ENCODE measurements at regions not wholly inside any gene's neighbourhood (a gene's known extent, or its start where the extent isn't known, plus 50 kb on each side); places are given as distances from the start of the nearest gene placed in this dataset.

- DNase-seq, result peak; percentile 41
Measured at GRCh38 chr10:63866075-63866746, 345.0 kb downstream of the REEP3 start.

DNA sequence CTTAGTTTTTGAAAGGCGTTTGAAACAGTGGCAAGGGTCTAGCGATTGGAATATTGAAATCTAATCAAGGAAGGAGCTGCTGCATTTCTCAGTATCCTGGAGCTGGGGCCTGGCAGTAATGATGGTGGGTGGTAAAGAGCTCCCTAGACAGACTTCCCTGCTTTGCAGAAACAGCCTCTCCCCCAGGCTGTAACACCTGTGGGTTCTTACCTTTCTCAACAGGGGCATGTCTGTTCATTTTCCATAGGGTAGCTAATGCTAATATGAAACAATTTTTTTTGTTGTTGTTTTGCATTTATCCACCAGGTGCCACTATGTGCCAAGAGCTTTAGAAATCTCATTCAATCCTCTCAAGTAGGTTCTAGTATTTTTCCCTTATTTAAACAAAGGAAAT lies 345.5 kb downstream of the REEP3 start:
- DNase-seq, result no peak

DNA sequence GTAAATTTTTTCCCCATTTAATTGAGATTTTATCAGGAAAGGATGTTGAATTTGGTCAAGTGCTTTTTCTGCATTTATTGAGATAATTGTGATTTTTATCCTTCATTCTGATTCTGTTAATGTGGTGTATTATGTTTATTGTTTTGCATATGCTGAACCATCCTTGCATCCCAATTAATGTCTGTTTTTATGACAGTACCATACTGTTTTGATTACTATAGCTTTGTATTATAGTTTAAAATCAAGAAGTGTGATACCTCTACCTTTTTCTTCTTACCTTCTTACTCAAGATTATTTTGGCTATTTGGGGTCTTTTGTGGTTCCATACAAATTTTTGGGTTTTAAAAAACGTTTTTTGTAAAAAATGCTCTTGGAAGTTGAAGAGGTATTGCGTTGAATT lies 357.2 kb downstream of the REEP3 start:
- DNase-seq, result no peak

DNA sequence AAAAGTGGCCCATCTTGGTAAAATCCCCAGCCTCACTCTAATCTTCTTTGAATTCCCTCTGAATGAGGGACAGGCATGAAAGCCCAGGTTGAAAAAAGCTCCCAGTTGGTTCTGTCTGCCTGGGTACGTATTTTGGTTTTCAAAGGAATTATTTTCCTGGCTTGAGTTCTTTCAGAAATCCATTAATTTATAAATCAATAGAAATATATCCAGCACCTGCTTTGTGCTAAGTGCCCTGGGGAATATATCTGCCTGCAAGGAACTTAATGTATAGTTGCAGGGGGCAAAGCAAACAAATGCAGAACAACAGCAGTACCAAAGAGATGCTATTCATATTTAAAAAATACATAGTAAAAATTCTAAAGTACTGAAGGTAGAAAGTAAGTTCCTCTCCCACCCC lies 362.7 kb downstream of the REEP3 start:
- DNase-seq, result no peak

GRCh38 chr10:63884426-63884825 lies 363.2 kb downstream of the REEP3 start:
- no peak for DNase-seq

- DNase-seq, result no peak
Measured at GRCh38 chr10:63885156-63885555, 364.0 kb downstream of the REEP3 start.

GRCh38 chr10:63886281-63887022 lies 365.3 kb downstream of the REEP3 start:
- no peak for DNase-seq

DNA sequence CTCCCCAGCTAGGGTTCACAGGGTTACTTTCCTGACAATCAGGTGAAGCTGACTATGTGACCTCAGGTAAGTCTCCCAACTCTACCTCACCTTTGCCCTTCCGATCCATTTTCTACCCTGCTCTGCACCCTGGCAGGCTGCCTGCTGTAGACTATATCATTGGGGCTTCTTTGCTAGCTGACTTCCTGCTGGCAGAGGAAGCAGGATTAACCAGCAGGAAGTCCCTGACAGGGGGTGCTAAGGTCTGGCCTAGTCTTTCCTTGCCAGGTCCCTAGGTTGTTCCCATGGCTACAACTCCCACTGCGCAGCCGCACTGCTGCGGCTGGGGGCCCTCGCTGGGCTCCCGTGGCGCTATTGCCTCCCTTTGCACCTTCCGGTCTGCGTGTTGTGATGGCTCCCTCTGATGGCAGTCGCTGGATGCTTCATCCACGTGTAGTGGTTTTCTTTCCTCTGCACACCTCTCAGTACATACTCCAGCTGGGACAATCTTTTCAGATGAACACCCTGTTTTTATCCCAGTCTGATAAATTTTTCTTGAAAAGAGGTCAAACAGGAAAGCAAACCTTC lies 365.9 kb downstream of the REEP3 start:
- no peak for DNase-seq

DNA sequence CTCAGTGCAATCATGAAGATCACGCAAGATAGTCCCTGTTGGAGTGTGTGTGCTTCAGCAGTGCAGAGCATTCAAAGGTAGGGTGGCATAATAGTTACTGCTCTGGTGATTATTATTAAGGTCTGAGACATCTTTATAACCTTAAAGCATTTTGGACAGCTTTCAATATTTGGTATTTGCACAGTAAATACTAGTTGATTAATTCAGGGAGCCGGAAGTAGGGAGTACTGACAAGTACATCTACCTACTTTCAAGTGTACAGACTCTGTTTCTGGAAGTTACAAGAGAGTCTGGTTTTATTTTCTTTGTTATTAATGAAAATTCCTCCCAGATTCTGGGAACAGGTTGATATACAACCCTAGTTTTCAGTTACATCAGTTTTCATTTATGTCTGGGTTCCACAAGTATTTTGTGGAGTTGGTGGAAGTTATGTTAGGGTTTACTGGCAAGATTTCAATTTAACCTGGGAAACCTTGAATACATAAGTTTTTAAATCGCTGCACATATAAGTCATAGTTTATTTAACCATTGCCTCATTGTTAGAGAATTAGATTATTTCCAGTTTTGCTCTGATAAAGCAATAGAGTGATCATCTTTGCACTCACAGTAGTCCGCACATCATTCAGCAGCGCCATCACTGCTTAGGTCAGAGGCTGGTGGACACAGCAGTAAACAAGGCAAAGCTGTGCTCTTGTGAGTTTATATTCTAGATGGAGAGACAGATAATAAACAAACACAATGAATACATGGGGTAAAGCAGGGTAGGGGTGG lies 366.6 kb downstream of the REEP3 start:
- DNase-seq, result no peak

- no peak for DNase-seq
Measured at GRCh38 chr10:63889803-63890202, 368.6 kb downstream of the REEP3 start.

DNA sequence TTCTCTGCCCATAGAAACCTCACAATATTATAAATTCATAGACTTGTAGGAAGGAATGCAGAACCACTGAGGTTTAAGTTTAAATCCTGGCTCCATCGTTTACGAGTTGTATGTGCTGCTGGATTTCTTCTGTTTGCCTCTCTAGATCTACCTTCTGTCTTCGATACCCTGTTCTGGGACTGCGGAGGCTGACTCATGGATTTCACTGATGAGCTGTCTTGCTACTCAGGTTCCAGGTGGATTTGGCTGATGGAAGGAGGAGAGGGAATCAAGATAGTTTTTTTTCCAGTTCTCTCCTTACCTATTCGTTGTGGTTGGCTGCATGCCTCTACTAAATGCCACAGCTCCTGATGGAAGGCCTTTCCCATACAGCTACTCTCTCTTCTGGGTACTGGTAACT lies 375.8 kb downstream of the REEP3 start:
- no peak for DNase-seq

DNA sequence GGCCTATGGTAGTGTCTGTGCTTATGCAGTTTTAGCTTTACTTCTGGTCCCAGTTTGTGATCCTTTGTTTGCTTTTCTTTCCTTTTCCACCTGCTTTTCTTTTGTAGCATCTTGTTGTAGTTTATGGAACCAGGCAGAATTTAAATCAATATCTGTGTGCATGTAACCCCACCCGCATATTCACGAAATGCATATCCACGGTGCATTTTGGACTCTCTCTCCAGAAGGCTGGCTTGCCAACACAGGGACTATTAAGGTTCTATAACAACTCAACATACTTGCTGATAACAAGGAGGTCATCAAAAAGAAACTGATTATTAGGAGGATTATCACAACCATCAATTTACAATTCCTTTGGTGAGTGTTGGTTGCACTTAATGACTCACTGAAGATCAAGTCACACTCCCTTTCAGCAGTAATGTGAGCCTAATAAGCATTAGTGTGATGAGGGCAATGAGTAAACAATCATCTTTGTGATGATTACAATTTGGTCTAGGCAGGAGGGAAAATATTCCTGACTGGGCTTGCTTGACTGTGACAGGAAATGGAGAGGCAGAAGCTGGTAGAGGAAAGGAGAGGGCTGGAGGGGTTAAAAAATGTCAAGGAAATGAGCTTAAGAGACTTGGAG lies 378.6 kb downstream of the REEP3 start:
- no peak for DNase-seq

GRCh38 chr10:63901228-63901627 lies 380.0 kb downstream of the REEP3 start:
- DNase-seq, result no peak

- DNase-seq, result no peak
Measured at GRCh38 chr10:63901881-63902280, 380.7 kb downstream of the REEP3 start.

- no peak for DNase-seq
Measured at GRCh38 chr10:63910806-63911205, 389.6 kb downstream of the REEP3 start.

DNA sequence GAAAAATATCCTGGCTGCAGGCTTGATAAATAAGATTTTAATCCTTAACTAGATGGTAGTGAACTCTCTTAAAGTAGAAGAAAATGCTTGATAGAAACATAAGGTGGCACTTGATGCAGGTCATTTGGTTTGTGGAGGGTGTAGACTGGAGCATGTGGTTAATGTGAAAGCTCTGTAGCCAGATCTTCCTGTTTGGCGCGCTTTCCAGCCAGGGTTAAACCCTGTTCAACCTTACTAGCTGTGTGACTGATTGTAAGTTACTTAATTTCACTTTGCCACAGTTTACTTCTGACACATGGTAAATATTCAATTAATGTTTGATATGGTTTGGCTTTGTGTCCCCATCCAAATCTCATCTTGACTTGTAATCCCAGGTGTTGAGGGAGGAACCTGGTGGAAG lies 394.0 kb downstream of the REEP3 start:
- no peak for DNase-seq

DNA sequence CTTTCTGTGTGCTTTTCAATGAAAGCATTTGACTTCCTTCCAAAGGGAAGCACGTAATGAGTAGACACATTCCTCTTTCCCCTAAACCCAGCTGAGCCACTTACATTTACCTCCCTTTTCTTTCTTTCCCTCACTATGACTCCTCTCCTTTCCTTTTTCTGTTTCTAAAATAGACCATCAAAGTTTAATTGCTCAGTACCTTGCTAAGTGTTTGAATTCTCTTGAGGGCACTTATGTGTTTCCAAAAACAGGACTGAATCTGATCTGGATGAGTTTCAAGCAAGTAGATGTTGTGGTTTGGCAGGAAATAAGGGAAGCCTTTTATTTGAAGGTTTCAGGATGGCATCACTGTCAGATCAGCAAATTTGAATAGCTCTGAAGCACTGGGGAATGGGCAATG lies 396.2 kb downstream of the REEP3 start:
- no peak for DNase-seq

DNA sequence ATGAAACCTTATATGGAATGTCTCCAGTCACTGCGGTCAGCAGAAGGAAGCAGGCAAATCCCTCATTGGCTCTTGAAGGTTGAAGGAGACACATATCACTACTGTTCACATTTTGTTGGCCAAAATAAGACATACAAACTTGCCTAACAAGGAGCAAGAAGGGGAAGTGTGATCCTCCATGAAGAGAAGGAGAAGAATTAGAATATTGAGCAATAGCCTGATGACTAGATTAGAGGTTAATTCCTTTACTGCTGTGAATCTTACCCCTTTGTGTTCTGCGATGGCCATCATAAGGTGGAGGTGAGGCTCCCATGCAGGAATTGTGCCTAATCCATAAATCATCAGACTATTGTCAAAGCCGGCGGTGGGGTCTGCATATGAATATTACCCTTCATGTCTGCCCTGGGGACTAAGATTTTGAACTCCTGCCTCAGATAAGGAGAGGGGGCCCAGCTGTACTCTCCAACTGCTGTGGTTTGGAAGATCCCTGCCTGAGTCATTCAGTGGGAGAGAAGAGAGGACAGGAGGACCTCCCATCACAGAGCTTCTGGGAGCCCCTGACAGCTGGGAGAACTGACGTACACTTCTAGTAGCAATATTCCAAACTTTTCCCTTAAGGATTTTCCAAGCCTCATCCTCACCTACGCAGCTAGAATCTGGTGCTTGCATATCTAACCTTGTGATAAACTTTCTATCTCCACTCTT lies 398.5 kb downstream of the REEP3 start:
- no peak for DNase-seq

GRCh38 chr10:63920926-63921325 lies 399.7 kb downstream of the REEP3 start:
- no peak for DNase-seq

- DNase-seq, result no peak
Measured at GRCh38 chr10:63921908-63922467, 400.8 kb downstream of the REEP3 start.

DNA sequence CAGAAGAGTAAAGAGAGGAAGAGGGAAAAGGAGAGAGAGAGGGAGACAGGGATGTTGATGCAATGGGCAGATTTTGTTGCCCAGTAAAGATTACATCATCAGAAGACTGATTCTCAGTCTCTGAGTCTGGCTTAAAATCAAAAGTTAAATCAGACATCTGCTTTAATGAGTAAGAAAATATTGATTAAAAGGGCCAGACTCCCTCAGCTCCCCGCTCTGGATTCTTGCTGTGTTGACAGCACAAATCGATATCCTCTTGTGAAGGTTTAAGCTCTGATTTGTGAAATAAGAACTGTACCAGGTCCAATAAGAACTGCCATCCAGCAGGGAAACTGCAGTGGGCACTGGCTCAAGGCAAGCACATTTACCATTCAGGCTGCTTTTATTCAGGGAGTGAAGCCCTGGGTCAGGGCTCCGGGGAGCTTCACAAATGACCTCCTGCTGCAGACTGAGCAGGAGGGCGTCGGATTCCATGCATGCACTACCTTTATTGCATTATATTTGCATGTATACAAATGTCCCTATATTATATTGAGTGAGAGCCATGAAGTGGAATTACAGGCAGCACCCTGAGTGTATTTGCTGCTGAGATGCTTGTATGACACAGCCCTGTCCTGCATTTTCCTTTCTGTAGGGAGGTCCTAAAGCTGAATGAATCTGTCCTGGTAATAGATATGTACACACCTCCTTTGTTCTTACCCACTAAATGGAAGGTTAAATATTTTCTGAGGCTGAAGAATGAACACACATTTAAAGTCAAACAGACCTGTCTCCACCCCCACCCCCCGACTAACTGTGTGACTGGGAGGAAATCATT lies 401.5 kb downstream of the REEP3 start:
- DNase-seq, result no peak

Data from amniotic stem cell (primary cell).